ENCODE measurements at regions not wholly inside any gene's neighbourhood (a gene's known extent, or its start where the extent isn't known, plus 50 kb on each side); places are given as distances from the start of the nearest gene placed in this dataset.
"Not testable (repeated sequence)": the region's sequence is repeated elsewhere in the genome, so short reads cannot be mapped to it uniquely, and the experiment has no call there.

DNA sequence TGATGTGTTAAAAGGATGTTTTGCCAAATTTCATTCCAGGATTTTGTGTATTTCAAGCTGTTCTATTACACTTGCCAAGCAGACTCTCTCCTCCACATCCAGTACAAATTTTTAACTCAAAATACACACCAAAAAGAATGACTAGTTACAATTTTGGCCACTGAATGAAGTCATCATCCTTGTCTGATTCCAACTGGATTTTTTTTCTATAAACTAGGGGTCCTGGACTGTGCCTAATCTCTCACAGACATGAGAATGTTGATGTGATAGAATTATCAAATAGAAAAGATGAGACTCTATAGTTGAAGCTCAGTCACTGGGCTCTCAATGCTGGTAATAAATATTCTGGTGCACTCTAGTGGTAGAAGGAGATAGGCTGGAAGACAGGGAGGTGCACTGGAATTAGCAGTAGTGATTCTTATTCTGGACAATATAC, 85.8 kb downstream of the FANCF start:
- no peaks in the 10 kb centered on the region for H3K27me3 ChIP-seq (ENCODE audit: control insufficient read depth in 2 of 2, insufficient read depth in 2 of 2, low read length in 2 of 2)
- no peak overlapping the region for H3K27ac ChIP-seq (ENCODE audit: low read depth in 2 of 2, low read length in 2 of 2)
- no peaks in the 10 kb centered on the region for H3K36me3 ChIP-seq (ENCODE audit: control insufficient read depth in 2 of 2, insufficient read depth in 2 of 2, low read length in 2 of 2)
- no peaks in the 10 kb centered on the region for H3K9me3 ChIP-seq (ENCODE audit: control insufficient read depth in 2 of 2, low read length in 2 of 2)
- H3K4me1 ChIP-seq (ENCODE audit: control insufficient read depth in 2 of 2, insufficient read depth in 2 of 2, low read length in 2 of 2): no peaks in the 10 kb centered on the region
- H3K4me3 ChIP-seq (ENCODE audit: low read length in 2 of 2): no peak overlapping the region
- no peak overlapping the region for H3K9ac ChIP-seq (ENCODE audit: low read depth in 1 of 2, low read length in 2 of 2)

DNA sequence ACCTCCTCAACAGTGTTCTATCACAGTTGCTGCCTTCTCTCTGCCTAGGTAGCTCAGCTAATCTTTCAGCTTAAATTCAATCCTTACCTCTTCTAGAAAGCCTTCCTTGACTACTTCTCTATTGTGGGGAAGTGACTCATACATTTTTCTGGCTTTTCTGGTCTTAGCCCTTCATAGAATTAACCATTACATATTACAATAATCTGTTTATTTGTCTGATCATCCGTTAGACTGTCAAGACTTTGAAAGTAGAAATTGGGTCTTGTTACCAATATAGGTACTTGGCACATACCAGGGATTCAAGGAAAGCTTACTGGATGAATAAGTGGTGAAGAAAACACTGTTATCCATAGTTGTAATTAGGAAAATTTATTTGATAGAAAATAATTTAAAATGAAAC, 89.6 kb downstream of the FANCF start:
- H3K9me3 ChIP-seq (ENCODE audit: control insufficient read depth in 2 of 2, low read length in 2 of 2): no peaks in the 10 kb centered on the region
- no peaks in the 10 kb centered on the region for H3K36me3 ChIP-seq (ENCODE audit: control insufficient read depth in 2 of 2, insufficient read depth in 2 of 2, low read length in 2 of 2)
- no peak overlapping the region for H3K27ac ChIP-seq (ENCODE audit: low read depth in 2 of 2, low read length in 2 of 2)
- no peaks in the 10 kb centered on the region for H3K4me1 ChIP-seq (ENCODE audit: control insufficient read depth in 2 of 2, insufficient read depth in 2 of 2, low read length in 2 of 2)
- H3K27me3 ChIP-seq (ENCODE audit: control insufficient read depth in 2 of 2, insufficient read depth in 2 of 2, low read length in 2 of 2): no peaks in the 10 kb centered on the region
- no peak overlapping the region for H3K9ac ChIP-seq (ENCODE audit: low read depth in 1 of 2, low read length in 2 of 2)
- no peak overlapping the region for H3K4me3 ChIP-seq (ENCODE audit: low read length in 2 of 2)

DNA sequence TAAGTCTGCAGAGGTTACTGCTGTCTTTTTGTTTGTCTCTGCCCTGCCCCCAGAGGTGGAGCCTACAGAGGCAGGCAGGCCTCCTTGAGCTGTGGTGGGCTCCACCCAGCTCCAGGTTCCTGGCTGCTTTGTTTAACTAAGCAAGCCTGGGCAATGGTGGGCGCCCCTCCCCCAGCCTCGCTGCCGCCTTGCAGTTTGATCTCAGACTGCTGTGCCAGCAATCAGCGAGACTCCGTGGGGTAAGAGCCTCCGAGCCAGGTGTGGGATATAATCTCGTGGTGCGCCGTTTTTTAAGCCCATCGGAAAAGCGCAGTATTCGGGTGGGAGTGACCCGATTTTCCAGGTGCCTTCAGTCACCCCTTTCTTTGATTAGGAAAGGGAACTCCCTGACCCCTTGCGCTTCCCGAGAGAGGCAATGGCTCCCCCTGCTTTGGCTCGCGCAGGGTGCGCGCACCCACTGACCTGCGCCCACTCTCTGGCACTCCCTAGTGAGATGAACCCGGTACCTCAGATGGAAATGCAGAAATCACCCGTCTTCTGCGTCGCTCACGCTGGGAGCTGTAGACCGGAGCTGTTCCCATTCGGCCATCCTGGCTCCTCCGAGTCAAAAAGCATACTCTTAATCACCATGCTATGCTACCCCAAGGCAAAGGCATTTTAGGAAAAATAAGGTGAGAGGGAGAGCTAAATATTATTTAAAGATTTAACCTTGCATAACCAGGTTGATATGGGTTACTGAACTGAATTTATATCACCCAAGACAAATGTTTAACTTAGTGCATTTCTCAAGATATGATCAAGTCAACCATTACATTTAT, 96.8 kb downstream of the FANCF start:
- H3K4me3 ChIP-seq (ENCODE audit: low read length in 2 of 2); H3K9ac ChIP-seq (ENCODE audit: low read depth in 1 of 2, low read length in 2 of 2); H3K4me1 ChIP-seq (ENCODE audit: control insufficient read depth in 2 of 2, insufficient read depth in 2 of 2, low read length in 2 of 2); H3K27me3 ChIP-seq (ENCODE audit: control insufficient read depth in 2 of 2, insufficient read depth in 2 of 2, low read length in 2 of 2); H3K36me3 ChIP-seq (ENCODE audit: control insufficient read depth in 2 of 2, insufficient read depth in 2 of 2, low read length in 2 of 2); H3K27ac ChIP-seq (ENCODE audit: low read depth in 2 of 2, low read length in 2 of 2); H3K9me3 ChIP-seq (ENCODE audit: control insufficient read depth in 2 of 2, low read length in 2 of 2): not testable (repeated sequence)

GRCh38 chr11:22522225-22522624, 103.4 kb downstream of the FANCF start:
- no peaks in the 10 kb centered on the region for H3K4me1 ChIP-seq (ENCODE audit: control insufficient read depth in 2 of 2, insufficient read depth in 2 of 2, low read length in 2 of 2)
- H3K4me3 ChIP-seq (ENCODE audit: low read length in 2 of 2): no peak overlapping the region
- no peaks in the 10 kb centered on the region for H3K36me3 ChIP-seq (ENCODE audit: control insufficient read depth in 2 of 2, insufficient read depth in 2 of 2, low read length in 2 of 2)
- no peaks in the 10 kb centered on the region for H3K27me3 ChIP-seq (ENCODE audit: control insufficient read depth in 2 of 2, insufficient read depth in 2 of 2, low read length in 2 of 2)
- no peak overlapping the region for H3K9ac ChIP-seq (ENCODE audit: low read depth in 1 of 2, low read length in 2 of 2)
- no peaks in the 10 kb centered on the region for H3K9me3 ChIP-seq (ENCODE audit: control insufficient read depth in 2 of 2, low read length in 2 of 2)
- H3K27ac ChIP-seq (ENCODE audit: low read depth in 2 of 2, low read length in 2 of 2): no peak overlapping the region

DNA sequence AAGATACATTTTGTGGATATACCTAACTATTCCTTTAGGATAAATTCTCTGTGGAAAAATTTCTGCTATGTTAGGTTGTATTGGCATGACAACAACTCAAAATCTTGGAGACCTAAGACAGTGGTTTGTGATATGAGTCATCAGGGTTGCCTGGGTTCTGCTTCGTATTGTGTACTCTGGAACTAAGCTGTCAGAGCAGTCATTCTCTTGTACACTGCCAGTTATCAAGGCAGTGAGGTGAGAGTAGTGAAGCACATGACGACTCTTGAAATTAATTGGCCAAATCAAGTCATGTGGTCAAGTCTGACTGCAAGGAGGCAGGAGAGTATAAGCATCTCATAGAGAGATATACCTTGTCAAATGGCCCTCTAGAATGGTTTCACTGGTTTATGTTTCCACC, 104.4 kb downstream of the FANCF start:
- Histone ChIP-seq H3K36me3 (ENCODE audit: control insufficient read depth in 2 of 2, insufficient read depth in 2 of 2, low read length in 2 of 2) (no peaks in the 10 kb centered on the region), H3K27ac (ENCODE audit: low read depth in 2 of 2, low read length in 2 of 2) (no peak overlapping the region), H3K27me3 (ENCODE audit: control insufficient read depth in 2 of 2, insufficient read depth in 2 of 2, low read length in 2 of 2) (no peaks in the 10 kb centered on the region), H3K4me3 (ENCODE audit: low read length in 2 of 2) (no peak overlapping the region), H3K9me3 (ENCODE audit: control insufficient read depth in 2 of 2, low read length in 2 of 2) (no peaks in the 10 kb centered on the region), H3K9ac (ENCODE audit: low read depth in 1 of 2, low read length in 2 of 2) (no peak overlapping the region), H3K4me1 (ENCODE audit: control insufficient read depth in 2 of 2, insufficient read depth in 2 of 2, low read length in 2 of 2) (no peaks in the 10 kb centered on the region)

GRCh38 chr11:22520521-22520920, 105.1 kb downstream of the FANCF start:
- Histone ChIP-seq H3K36me3 (ENCODE audit: control insufficient read depth in 2 of 2, insufficient read depth in 2 of 2, low read length in 2 of 2) (no peaks in the 10 kb centered on the region), H3K9me3 (ENCODE audit: control insufficient read depth in 2 of 2, low read length in 2 of 2) (no peaks in the 10 kb centered on the region)

DNA sequence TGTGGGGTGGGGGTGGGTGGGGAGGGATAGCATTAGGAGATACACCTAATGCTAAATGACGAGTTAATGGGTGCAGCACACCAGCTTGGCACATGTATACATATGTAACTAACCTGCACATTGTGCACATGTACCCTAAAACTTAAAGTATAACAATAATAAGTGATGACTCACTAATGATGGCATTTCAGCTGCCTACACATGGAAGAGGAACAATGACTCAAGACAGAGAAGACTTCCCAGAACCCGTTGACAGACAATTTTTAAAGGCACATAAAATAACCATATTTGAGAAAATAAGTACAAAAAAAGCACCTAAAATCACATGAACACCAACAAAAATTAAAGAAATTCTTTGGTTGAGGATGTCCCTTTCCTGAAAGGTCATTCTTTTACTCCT, 107.3 kb downstream of the FANCF start:
- not testable (repeated sequence) for H3K9ac ChIP-seq (ENCODE audit: low read depth in 1 of 2, low read length in 2 of 2); H3K4me1 ChIP-seq (ENCODE audit: control insufficient read depth in 2 of 2, insufficient read depth in 2 of 2, low read length in 2 of 2); H3K36me3 ChIP-seq (ENCODE audit: control insufficient read depth in 2 of 2, insufficient read depth in 2 of 2, low read length in 2 of 2); H3K27me3 ChIP-seq (ENCODE audit: control insufficient read depth in 2 of 2, insufficient read depth in 2 of 2, low read length in 2 of 2); H3K9me3 ChIP-seq (ENCODE audit: control insufficient read depth in 2 of 2, low read length in 2 of 2); H3K27ac ChIP-seq (ENCODE audit: low read depth in 2 of 2, low read length in 2 of 2); H3K4me3 ChIP-seq (ENCODE audit: low read length in 2 of 2)

More at GRCh38 chr11:22520521-22520920, 105.1 kb downstream of the FANCF start:
- no peak overlapping the region for H3K4me3 ChIP-seq (ENCODE audit: low read length in 2 of 2)
- no peaks in the 10 kb centered on the region for H3K4me1 ChIP-seq (ENCODE audit: control insufficient read depth in 2 of 2, insufficient read depth in 2 of 2, low read length in 2 of 2)
- no peak overlapping the region for H3K27ac ChIP-seq (ENCODE audit: low read depth in 2 of 2, low read length in 2 of 2)
- no peak overlapping the region for H3K9ac ChIP-seq (ENCODE audit: low read depth in 1 of 2, low read length in 2 of 2)
- H3K27me3 ChIP-seq (ENCODE audit: control insufficient read depth in 2 of 2, insufficient read depth in 2 of 2, low read length in 2 of 2): no peaks in the 10 kb centered on the region

- no peaks in the 10 kb centered on the region for H3K36me3 ChIP-seq (ENCODE audit: control insufficient read depth in 2 of 2, insufficient read depth in 2 of 2, low read length in 2 of 2)
- no peak overlapping the region for H3K9ac ChIP-seq (ENCODE audit: low read depth in 1 of 2, low read length in 2 of 2)
- no peak overlapping the region for H3K27ac ChIP-seq (ENCODE audit: low read depth in 2 of 2, low read length in 2 of 2)
- H3K4me3 ChIP-seq (ENCODE audit: low read length in 2 of 2): no peak overlapping the region
- H3K9me3 ChIP-seq (ENCODE audit: control insufficient read depth in 2 of 2, low read length in 2 of 2): no peaks in the 10 kb centered on the region
- H3K27me3 ChIP-seq (ENCODE audit: control insufficient read depth in 2 of 2, insufficient read depth in 2 of 2, low read length in 2 of 2): no peaks in the 10 kb centered on the region
- H3K4me1 ChIP-seq (ENCODE audit: control insufficient read depth in 2 of 2, insufficient read depth in 2 of 2, low read length in 2 of 2): no peaks in the 10 kb centered on the region
Measured at GRCh38 chr11:22516111-22516510, 109.5 kb downstream of the FANCF start.

- no peak overlapping the region for H3K27ac ChIP-seq (ENCODE audit: low read depth in 2 of 2, low read length in 2 of 2)
- H3K27me3 ChIP-seq (ENCODE audit: control insufficient read depth in 2 of 2, insufficient read depth in 2 of 2, low read length in 2 of 2): no peaks in the 10 kb centered on the region
- H3K4me3 ChIP-seq (ENCODE audit: low read length in 2 of 2): no peak overlapping the region
- no peaks in the 10 kb centered on the region for H3K4me1 ChIP-seq (ENCODE audit: control insufficient read depth in 2 of 2, insufficient read depth in 2 of 2, low read length in 2 of 2)
- H3K9me3 ChIP-seq (ENCODE audit: control insufficient read depth in 2 of 2, low read length in 2 of 2): no peaks in the 10 kb centered on the region
- no peak overlapping the region for H3K9ac ChIP-seq (ENCODE audit: low read depth in 1 of 2, low read length in 2 of 2)
- H3K36me3 ChIP-seq (ENCODE audit: control insufficient read depth in 2 of 2, insufficient read depth in 2 of 2, low read length in 2 of 2): no peaks in the 10 kb centered on the region
Measured at GRCh38 chr11:22512457-22512856, 113.2 kb downstream of the FANCF start.

DNA sequence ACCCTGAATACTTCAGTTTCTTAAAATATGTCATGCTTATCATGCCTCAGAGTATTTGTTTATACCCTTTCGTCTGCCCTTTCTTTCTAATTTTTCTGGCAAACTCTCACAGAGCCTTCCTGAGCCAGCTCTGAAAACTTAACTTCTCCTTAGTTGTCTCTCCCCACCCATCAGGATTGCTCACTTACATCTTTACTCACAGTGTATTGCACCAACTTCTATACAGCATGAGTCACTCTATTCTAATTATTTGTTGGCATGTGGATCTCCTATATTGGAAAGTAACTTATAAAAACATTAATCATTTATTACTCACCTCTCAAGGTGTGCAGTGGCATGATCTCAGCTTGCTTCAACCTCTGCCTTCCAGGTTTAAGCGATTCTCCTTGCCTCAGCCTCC, 114.9 kb downstream of the FANCF start:
- Histone ChIP-seq H3K9ac (ENCODE audit: low read depth in 1 of 2, low read length in 2 of 2) (no peak overlapping the region), H3K27me3 (ENCODE audit: control insufficient read depth in 2 of 2, insufficient read depth in 2 of 2, low read length in 2 of 2) (no peaks in the 10 kb centered on the region), H3K36me3 (ENCODE audit: control insufficient read depth in 2 of 2, insufficient read depth in 2 of 2, low read length in 2 of 2) (no peaks in the 10 kb centered on the region), H3K4me1 (ENCODE audit: control insufficient read depth in 2 of 2, insufficient read depth in 2 of 2, low read length in 2 of 2) (no peaks in the 10 kb centered on the region), H3K27ac (ENCODE audit: low read depth in 2 of 2, low read length in 2 of 2) (no peak overlapping the region), H3K9me3 (ENCODE audit: control insufficient read depth in 2 of 2, low read length in 2 of 2) (no peaks in the 10 kb centered on the region), H3K4me3 (ENCODE audit: low read length in 2 of 2) (no peak overlapping the region)

All from mucosa of rectum (tissue), 2 donors.